PC-3 (cell line): ENCODE measurements at regions not wholly inside any gene's neighbourhood (a gene's known extent, or its start where the extent isn't known, plus 50 kb on each side); places are given as distances from the start of the nearest gene placed in this dataset.

ENCODE experiments used
- CTCF ChIP-seq: fragments of 300-600 bp; sonication (generic); conservative IDR thresholded peaks from 2 replicates; pipeline ENCODE4 v1.5.1; 2017; ENCODE audit warnings: antibody characterized with exemption, low read depth, mild to moderate bottlenecking, low read length
- EZH2 ChIP-seq: fragments of 300-600 bp; sonication (generic); IDR thresholded peaks from one replicate; pipeline ENCODE4 v1.6.1; 2017; ENCODE audit warnings: antibody characterized with exemption, mild to moderate bottlenecking, low read length; ENCODE audit not compliant: unreplicated experiment

- peak; percentile 79 for TF ChIP-seq CTCF
- no peak for TF ChIP-seq EZH2
These were observed 132.9 kb upstream of the WNT4 start for GRCh38 chr1:22275626-22276395.
